LNCaP clone FGC (cell line): ENCODE measurements at regions not wholly inside any gene's neighbourhood (a gene's known extent, or its start where the extent isn't known, plus 50 kb on each side); places are given as distances from the start of the nearest gene placed in this dataset.
"Not testable (repeated sequence)": the region's sequence is repeated elsewhere in the genome, so short reads cannot be mapped to it uniquely, and the experiment has no call there.

Experiments used
- DNase-seq: peaks from one replicate; pipeline ENCODE4 v3.0.0-alpha.2; 2011; ENCODE audit warnings: low read depth
- H3K4me3 ChIP-seq: 2 replicates; pipeline ENCODE4 v1.5.1; 2011; ENCODE audit warnings: mild to moderate bottlenecking, low read depth, low read length, control low read depth
- CTCF ChIP-seq: IDR thresholded peaks from 2 replicates; pipeline ENCODE4 v1.5.1; 2012; ENCODE audit warnings: mild to moderate bottlenecking; ENCODE audit not compliant: control insufficient read depth, insufficient read depth; ENCODE audit errors: extremely low read depth

GRCh38 chr22:23457380-23457985, 122.6 kb downstream of the IGLL1 start:
- no peak for TF ChIP-seq CTCF
- no peak overlapping the region for H3K4me3 ChIP-seq
- DNase-seq, result no peak

GRCh38 chr22:23456666-23457379, 123.3 kb downstream of the IGLL1 start:
- DNase-seq, H3K4me3 ChIP-seq: not testable (repeated sequence)

GRCh38 chr22:23454345-23454744, 125.7 kb downstream of the IGLL1 start:
- not testable (repeated sequence) for H3K4me3 ChIP-seq, DNase-seq

- TF ChIP-seq CTCF, result no peak
- DNase-seq, result no peak
- H3K4me3 ChIP-seq, result no peak overlapping the region
Measured at GRCh38 chr22:23453277-23453676, 126.8 kb downstream of the IGLL1 start.

- no peak for DNase-seq
- no peak overlapping the region for H3K4me3 ChIP-seq
- no peak for TF ChIP-seq CTCF
Measured at GRCh38 chr22:23452231-23453010, 127.7 kb downstream of the IGLL1 start.

- DNase-seq, H3K4me3 ChIP-seq: not testable (repeated sequence)
Measured at GRCh38 chr22:23451452-23452230, 128.4 kb downstream of the IGLL1 start.

GRCh38 chr22:23450821-23451220, 129.3 kb downstream of the IGLL1 start:
- not testable (repeated sequence) for DNase-seq, H3K4me3 ChIP-seq

- no peak for DNase-seq
- no peak overlapping the region for H3K4me3 ChIP-seq
- no peak for TF ChIP-seq CTCF
Measured at GRCh38 chr22:23450434-23450795, 129.7 kb downstream of the IGLL1 start.

GRCh38 chr22:23449748-23450433, 130.2 kb downstream of the IGLL1 start:
- not testable (repeated sequence) for H3K4me3 ChIP-seq, DNase-seq

GRCh38 chr22:23448499-23449288, 131.4 kb downstream of the IGLL1 start:
- not testable (repeated sequence) for H3K4me3 ChIP-seq, DNase-seq
